ENCODE measurements at regions not wholly inside any gene's neighbourhood (a gene's known extent, or its start where the extent isn't known, plus 50 kb on each side); places are given as distances from the start of the nearest gene placed in this dataset.

GRCh38 chr3:174482541-174482940, 376.6 kb upstream of the NAALADL2 start:
- TF ChIP-seq EZH2 (IDR thresholded peaks at IDR 0.05; ENCODE audit: low read depth, low read length, severe bottlenecking) = no peak
- TF ChIP-seq POLR2A (IDR thresholded peaks at IDR 0.05; ENCODE audit: control extremely low read depth in 1 of 2, low read depth in 2 of 2, low read length in 2 of 2) = no peak
- TF ChIP-seq HDAC2 (IDR thresholded peaks at IDR 0.05; ENCODE audit: borderline replicate concordance in 1 of 2, low read depth in 2 of 2, low read length in 2 of 2) = no peak
- no peak for TF ChIP-seq EGR1 (IDR thresholded peaks at IDR 0.05; ENCODE audit: borderline replicate concordance, low read depth, low read length)
- no peak for TF ChIP-seq ASH2L (IDR thresholded peaks at IDR 0.05; ENCODE audit: low read length)
- TF ChIP-seq POLR2AphosphoS5 (IDR thresholded peaks at IDR 0.05; ENCODE audit: low read depth, low read length) = no peak
- no peak for TF ChIP-seq SIN3A (conservative IDR thresholded peaks at IDR 0.05 in 1 of 2, IDR thresholded peaks at IDR 0.05 in 1 of 2; ENCODE audit: low read depth in 1 of 2, low read length in 2 of 2)
- TF ChIP-seq CHD2 (IDR thresholded peaks at IDR 0.05; ENCODE audit: low read length) = no peak
- TF ChIP-seq E2F6 (IDR thresholded peaks at IDR 0.05) = no peak
